ENCODE measurements at regions not wholly inside any gene's neighbourhood (a gene's known extent, or its start where the extent isn't known, plus 50 kb on each side); places are given as distances from the start of the nearest gene placed in this dataset.

DNA sequence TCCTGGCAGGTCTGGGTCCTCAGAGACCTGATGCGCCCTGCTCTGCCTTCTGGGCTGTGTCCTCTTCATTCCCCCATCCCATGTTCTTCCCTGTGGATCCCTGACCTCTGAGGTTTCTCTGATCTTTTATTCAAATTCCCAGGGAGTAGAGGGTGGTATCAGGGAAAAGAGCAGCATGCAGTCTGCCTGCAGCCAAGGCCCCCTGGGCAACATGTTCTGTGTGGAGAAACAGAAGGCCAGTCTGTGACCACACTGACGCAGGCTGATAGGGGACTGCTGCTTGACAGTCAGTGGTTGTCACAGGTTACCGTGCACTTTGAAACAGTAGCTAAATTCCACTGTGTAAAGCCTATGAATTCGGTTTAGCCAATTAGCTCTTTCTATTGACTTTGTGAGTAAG, 156.6 kb upstream of the IRX2 start:
- no peak for DNase-seq (ENCODE audit: low read depth)
- TF ChIP-seq, protein P1, sequence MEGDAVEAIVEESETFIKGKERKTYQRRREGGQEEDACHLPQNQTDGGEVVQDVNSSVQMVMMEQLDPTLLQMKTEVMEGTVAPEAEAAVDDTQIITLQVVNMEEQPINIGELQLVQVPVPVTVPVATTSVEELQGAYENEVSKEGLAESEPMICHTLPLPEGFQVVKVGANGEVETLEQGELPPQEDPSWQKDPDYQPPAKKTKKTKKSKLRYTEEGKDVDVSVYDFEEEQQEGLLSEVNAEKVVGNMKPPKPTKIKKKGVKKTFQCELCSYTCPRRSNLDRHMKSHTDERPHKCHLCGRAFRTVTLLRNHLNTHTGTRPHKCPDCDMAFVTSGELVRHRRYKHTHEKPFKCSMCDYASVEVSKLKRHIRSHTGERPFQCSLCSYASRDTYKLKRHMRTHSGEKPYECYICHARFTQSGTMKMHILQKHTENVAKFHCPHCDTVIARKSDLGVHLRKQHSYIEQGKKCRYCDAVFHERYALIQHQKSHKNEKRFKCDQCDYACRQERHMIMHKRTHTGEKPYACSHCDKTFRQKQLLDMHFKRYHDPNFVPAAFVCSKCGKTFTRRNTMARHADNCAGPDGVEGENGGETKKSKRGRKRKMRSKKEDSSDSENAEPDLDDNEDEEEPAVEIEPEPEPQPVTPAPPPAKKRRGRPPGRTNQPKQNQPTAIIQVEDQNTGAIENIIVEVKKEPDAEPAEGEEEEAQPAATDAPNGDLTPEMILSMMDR (conservative IDR thresholded peaks at IDR 0.05; ENCODE audit: low read depth, low read length), result no peak
- no peak overlapping the region for H3K4me3 ChIP-seq (ENCODE audit: low read depth, low read length)

DNA sequence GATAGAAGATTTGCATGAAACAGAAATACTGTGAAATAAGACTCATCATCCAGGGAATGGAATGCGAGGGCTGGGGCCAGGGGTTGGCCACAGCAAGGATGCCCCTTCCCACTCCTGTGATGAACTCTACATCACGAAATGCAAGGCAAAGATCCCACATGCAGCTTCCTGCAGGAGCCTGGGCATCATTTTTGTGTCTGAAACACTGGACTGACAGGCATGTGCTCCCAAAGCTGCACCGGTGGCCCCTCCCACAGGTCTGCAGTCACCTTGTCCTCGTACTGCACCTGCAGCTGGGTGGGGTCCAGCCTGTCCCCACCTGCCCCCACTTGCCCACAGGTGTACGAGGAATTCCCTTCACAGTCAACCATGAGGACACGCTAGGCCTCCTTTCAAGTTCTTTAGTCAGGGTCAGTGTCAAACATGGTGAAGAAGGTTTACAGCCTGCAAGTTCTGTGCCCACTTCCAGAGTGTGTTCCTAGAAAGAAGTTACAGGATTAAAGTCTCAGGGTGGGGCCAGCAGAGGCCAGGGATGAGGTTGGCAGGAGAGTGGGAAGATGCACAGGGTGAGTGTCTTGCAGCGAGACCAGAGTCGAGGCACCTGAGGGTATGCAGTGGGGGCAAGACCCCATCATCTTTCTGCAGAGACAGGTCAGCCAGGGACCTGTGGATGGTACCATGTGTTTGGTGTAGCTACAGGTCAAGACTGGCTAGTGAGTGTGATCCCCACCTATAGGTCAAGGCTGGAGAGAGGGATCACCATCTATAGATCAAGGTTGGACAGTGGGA, 155.0 kb upstream of the IRX2 start:
- TF ChIP-seq, protein P1 (conservative IDR thresholded peaks at IDR 0.05; ENCODE audit: low read depth, low read length), result no peak
- DNase-seq (ENCODE audit: low read depth), result no peak
- no peak overlapping the region for H3K4me3 ChIP-seq (ENCODE audit: low read depth, low read length)

DNA sequence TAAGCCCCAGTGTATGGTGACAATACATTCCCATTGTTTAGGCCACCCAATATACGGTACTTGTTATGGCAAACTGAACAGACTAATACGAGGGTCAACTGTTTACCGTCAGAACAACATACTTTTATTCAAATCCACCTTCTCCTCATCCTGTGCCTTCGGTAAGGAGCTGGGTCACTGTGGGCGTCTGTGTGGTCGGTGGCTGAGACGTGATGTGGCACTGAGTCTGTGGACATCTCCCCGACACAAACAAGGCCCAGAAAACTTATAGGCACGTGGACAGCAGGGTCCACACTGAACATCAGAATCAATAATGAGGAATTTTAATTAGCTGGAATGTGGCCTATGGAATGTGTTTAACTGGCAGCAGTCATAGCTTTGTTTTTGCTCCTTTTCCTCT, 154.3 kb upstream of the IRX2 start:
- no peak for DNase-seq (ENCODE audit: low read depth)
- TF ChIP-seq, protein P1 (conservative IDR thresholded peaks at IDR 0.05; ENCODE audit: low read depth, low read length), result no peak
- no peak overlapping the region for H3K4me3 ChIP-seq (ENCODE audit: low read depth, low read length)

DNA sequence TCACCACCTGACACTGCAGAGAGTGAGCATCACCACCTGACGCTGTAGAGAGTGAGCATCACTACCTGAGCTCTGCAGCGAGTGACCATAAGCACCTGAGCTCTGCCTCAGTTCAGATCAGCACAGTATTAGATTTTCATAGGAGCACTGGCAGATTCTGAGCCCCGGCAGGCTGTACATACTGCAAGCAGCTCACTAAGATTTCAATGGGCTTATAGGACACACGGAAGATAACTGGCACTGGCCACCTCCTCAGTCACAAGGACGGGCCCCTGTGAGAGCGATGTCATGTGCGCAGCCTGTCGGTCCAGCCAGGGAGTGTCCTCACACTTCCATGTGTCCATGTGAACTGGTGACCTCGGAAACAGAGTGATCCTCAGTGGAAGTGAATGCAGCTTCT, 153.5 kb upstream of the IRX2 start:
- no peak overlapping the region for H3K4me3 ChIP-seq (ENCODE audit: low read depth, low read length)
- TF ChIP-seq, protein P1 (conservative IDR thresholded peaks at IDR 0.05; ENCODE audit: low read depth, low read length), result no peak
- no peak for DNase-seq (ENCODE audit: low read depth)

DNA sequence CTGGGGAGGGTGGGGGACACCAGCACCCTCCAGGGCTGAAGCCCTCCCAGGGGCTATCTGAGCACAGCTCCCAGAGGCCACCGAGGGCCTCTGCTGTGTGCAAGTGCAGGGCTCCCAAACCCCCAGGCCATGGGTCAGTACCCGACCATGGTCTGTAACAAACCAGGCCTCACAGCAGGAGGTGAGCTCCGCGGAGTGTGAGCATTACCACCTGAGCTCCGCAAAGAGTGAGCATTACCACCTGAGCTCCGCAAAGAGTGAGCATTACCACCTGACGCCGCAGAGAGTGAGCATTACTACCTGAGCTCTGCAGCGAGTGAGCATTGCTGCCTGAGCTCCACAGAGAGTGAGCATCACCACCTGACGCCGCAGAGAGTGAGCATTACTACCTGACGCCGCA, 152.9 kb upstream of the IRX2 start:
- TF ChIP-seq, protein P1 (conservative IDR thresholded peaks at IDR 0.05; ENCODE audit: low read depth, low read length), result no peak
- no peak overlapping the region for H3K4me3 ChIP-seq (ENCODE audit: low read depth, low read length)
- no peak for DNase-seq (ENCODE audit: low read depth)

DNA sequence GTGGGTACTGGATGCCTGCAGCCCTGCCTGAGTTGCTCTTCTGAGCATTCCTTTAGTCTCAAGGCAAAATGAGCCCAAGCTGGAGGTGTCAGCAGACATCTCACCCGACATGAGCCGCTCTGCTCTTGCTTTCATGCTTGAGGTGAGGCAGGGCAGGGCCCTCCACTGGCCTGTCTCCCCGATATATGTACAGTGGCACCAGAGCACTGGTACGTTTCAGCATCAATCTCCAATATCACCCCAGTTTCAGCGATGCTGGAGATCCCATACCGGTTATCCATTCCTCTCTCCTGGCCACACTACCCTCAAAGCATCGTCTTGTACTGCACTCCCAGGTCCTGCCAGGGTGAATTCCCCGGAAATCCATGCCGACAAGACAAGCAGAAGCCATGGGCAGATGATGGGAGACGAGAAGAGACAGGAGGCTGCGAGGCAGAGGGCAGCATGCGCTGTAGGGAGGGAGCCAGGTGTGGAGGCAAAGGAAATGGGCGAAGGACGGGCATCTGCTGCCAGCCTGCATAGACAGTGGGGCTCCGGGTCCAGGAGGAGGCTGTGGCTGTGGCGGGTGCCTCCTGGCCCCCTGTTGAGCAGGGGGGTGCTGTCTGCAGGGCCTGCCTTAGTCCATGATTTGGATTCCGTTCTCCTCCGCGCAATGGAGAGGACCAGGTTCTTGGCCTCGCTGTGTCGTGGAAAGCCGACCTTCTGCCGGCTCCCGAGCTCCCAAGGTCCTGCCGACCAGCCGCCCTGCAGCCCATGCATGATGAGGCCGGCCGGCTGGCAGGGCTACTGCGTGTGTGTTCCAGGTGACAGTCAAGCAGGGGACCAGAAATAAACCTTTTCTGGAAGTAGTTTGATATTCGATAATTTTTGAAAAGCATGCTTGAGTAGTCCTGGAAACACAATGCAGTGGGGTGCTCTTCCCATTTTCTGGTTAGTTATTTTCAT, 152.2 kb upstream of the IRX2 start:
- TF ChIP-seq, protein P1 (conservative IDR thresholded peaks at IDR 0.05; ENCODE audit: low read depth, low read length), result no peak
- no peak for DNase-seq (ENCODE audit: low read depth)
- no peak overlapping the region for H3K4me3 ChIP-seq (ENCODE audit: low read depth, low read length)
